Sigmoid colon (tissue), 3 donors: ENCODE measurements at regions not wholly inside any gene's neighbourhood (a gene's known extent, or its start where the extent isn't known, plus 50 kb on each side); places are given as distances from the start of the nearest gene placed in this dataset.

Experiments
- CTCF ChIP-seq, 4 experiments: fragments of 450-650 bp in 3 of 4; fragments of 200-600 bp in 1 of 4; IDR thresholded peaks; one replicate each; pipeline ENCODE4 v1.5.1; 2016 to 2019; ENCODE audit warnings: antibody characterized with exemption in 4 of 4, mild to moderate bottlenecking in 3 of 4, moderate library complexity in 2 of 4
- POLR2A ChIP-seq, 2 donors: fragments of 450-650 bp; IDR thresholded peaks; one replicate each; pipeline ENCODE4 v1.6.1; 2016; ENCODE audit warnings: antibody characterized with exemption in 2 of 2, mild to moderate bottlenecking in 2 of 2, moderate library complexity in 2 of 2

GRCh38 chr4:24144381-24144780 lies 254.5 kb upstream of the PPARGC1A start:
- TF ChIP-seq CTCF (IDR thresholded peaks at IDR 0.05) (no peak), POLR2A (IDR thresholded peaks at IDR 0.05) (no peak)
